ENCODE measurements at regions not wholly inside any gene's neighbourhood (a gene's known extent, or its start where the extent isn't known, plus 50 kb on each side); places are given as distances from the start of the nearest gene placed in this dataset.
"Not testable (repeated sequence)": the region's sequence is repeated elsewhere in the genome, so short reads cannot be mapped to it uniquely, and the experiment has no call there.

- DNase-seq (ENCODE audit: low read depth in 1 of 2, low spot score in 1 of 2), result no peak
Measured at GRCh38 chr10:83492004-83492403, 647.3 kb upstream of the GHITM start.

DNA sequence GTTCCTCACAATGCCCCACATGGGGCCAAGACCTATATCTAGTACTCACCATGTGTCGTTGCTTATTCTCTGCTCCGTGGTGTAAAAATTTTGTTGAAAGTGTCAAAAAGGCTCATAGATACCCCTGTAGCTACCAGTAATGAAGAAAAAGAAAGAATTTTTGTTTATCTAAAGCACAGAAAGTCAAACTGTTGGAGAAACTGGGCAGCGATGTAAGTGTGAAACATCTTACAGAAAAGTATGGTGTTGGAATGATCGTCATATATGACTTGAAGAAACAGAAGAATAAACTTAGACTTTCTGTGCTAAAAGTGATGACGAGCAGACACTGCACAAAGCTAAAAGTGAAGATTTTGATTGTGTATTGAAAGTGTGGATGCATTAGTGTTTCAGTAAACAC, 626.6 kb upstream of the GHITM start:
- no peak for DNase-seq (ENCODE audit: low read depth in 1 of 2, low spot score in 1 of 2)

- no peak for DNase-seq (ENCODE audit: low read depth in 1 of 2, low spot score in 1 of 2)
Measured at GRCh38 chr10:83515001-83515400, 624.3 kb upstream of the GHITM start.

- DNase-seq (ENCODE audit: low read depth in 1 of 2, low spot score in 1 of 2), result no peak
Measured at GRCh38 chr10:83516788-83517187, 622.5 kb upstream of the GHITM start.

GRCh38 chr10:83517456-83517855, 621.9 kb upstream of the GHITM start:
- DNase-seq (ENCODE audit: low read depth in 1 of 2, low spot score in 1 of 2), result no peak

- DNase-seq (ENCODE audit: low read depth in 1 of 2, low spot score in 1 of 2), result no peak
Measured at GRCh38 chr10:83518779-83519178, 620.5 kb upstream of the GHITM start.

- not testable (repeated sequence) for DNase-seq (ENCODE audit: low read depth in 1 of 2, low spot score in 1 of 2)
Measured at GRCh38 chr10:83520386-83520785, 618.9 kb upstream of the GHITM start.

- no peak for DNase-seq (ENCODE audit: low read depth in 1 of 2, low spot score in 1 of 2)
Measured at GRCh38 chr10:83522456-83522855, 616.9 kb upstream of the GHITM start.

GRCh38 chr10:83522881-83523386, 616.4 kb upstream of the GHITM start:
- DNase-seq (ENCODE audit: low read depth in 1 of 2, low spot score in 1 of 2), result no peak

- DNase-seq (ENCODE audit: low read depth in 1 of 2, low spot score in 1 of 2), result no peak
Measured at GRCh38 chr10:83527934-83528333, 611.4 kb upstream of the GHITM start.

- DNase-seq (ENCODE audit: low read depth in 1 of 2, low spot score in 1 of 2), result no peak
Measured at GRCh38 chr10:83533290-83533689, 606.0 kb upstream of the GHITM start.

DNA sequence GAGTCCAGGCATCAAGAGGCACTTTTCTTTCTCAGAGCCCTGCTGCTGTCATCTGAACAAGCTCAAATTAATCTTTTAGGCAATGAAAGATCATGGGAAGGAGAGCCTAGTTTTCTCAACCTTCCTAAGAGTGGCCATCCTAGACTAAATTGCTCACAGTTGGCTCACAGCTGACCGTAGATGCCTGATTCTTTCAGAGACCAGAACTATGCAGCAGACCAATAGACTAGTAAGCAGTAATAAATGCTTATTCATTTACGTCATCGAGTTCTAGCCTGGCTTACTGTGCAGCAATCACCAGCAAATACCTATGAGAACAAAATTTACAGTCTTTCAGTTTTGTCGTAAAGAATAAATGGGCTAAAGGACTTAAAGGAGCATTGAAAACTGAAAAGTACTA, 602.9 kb upstream of the GHITM start:
- no peak for DNase-seq (ENCODE audit: low read depth in 1 of 2, low spot score in 1 of 2)

GRCh38 chr10:83538047-83538446, 601.3 kb upstream of the GHITM start:
- DNase-seq (ENCODE audit: low read depth in 1 of 2, low spot score in 1 of 2), result no peak

DNA sequence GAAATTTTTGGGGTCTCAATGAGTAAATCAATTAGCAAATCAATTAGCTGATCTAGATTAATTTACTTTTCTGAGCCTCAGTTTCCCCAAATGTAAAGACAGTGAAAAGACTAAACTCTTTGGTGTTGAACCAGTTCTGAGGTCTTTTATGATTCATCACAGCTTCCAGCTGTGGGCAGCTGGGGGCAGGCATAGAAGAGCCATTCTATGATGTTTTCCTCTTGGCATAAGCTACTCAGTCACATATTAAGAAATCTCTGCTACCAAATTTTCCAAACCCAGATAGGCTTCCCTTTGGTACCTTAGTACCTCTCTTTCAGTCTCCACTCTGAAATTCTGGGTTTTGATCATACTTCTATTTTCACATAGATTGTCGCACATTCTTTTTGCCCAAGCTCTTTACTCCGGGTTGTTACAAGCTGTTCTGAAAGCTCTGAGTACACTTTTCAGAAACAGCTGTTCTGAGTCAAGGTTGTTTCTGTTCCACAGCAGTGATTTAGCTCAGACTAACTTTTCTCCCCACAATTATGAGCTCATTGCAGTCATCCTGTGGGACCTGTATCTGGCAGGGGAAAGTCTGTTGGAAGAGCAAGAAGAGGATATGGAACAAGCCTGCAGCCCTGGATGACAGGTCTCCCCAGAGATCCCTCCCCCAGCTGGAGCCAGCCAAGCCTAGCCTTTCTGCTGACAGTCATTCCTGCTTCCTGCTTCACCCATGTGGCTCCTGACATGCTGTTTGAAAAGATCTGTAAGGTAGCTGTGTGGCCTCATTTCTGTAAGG, 599.6 kb upstream of the GHITM start:
- no peak for DNase-seq (ENCODE audit: low read depth in 1 of 2, low spot score in 1 of 2)

DNA sequence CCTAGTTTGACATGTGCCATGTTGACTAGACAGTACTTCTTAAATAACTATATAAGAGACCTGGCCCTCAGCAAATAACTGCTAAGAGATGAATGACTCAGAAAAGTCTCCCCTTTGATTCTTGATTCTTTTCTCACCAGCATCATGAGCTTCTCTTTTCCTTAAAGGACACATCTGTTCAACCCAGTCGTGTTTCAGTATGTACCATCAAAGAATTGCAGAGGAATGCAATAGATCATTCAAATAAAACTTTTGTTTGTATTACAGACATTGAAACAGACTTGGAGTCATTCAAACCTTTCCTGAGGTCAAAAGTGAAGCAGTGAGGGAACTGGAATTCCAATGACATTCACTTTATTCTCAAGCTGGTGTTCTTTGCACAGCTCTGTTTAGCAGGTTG, 598.3 kb upstream of the GHITM start:
- DNase-seq (ENCODE audit: low read depth in 1 of 2, low spot score in 1 of 2), result no peak

GRCh38 chr10:83542774-83543411, 596.4 kb upstream of the GHITM start:
- no peak for DNase-seq (ENCODE audit: low read depth in 1 of 2, low spot score in 1 of 2)

DNA sequence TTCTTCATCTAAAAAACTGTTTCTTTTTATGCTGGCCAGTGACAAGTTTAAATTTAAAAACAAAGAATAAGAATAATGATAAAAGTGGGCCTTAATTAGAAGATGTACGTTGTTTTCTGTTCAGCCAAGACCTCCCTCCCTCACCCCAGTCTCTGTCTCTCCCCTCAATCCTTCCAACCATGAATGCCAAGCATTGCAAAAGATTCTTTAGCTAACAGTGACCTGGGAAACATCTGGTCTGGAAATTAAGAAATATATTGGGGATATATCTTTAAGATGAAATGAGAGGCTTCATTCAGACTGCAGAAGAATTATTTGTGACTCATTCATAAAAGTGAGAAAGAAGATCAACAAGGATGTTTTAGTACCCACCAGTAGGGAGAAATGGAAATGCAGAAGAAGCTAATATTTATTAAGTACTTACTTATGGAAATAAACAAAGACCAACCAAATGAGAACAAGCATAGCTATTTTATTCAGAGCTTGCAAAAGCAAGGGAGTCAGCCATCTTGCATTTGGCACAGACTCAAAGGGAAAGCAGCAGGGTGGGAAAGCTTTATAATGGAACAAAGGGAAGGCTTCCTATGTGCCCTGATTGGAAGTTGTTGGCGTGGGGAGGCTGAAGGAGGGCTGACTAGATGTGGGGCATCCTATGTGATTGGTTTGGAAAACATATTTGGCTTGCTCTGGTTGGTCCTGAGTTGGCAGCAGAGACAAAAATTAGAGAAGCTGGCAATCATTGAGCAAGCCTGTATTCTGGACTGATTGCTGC, 595.4 kb upstream of the GHITM start:
- no peak for DNase-seq (ENCODE audit: low read depth in 1 of 2, low spot score in 1 of 2)

GRCh38 chr10:83545901-83546391, 593.4 kb upstream of the GHITM start:
- no peak for DNase-seq (ENCODE audit: low read depth in 1 of 2, low spot score in 1 of 2)

- DNase-seq (ENCODE audit: low read depth in 1 of 2, low spot score in 1 of 2), result not testable (repeated sequence)
Measured at GRCh38 chr10:83551190-83551589, 588.1 kb upstream of the GHITM start.

GRCh38 chr10:83553366-83553765, 585.9 kb upstream of the GHITM start:
- no peak for DNase-seq (ENCODE audit: low read depth in 1 of 2, low spot score in 1 of 2)

DNA sequence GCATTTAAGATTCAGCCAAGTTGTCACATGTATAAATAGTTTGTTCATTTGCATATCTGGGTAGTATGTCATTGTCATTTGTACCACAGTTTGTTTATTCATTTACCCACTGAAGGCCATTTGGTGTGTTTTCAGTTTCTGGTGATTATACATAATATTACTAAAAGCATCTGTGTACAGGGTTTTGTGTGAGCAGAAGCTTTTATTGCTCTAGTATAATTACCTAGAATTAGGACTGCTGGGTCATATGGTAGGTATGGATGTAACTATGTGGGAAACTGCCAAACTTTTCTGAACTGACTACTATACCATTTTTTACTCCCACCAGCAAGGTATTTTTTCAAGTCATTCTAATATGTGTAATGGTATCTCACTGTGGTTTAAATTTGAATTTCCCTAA, 584.0 kb upstream of the GHITM start:
- no peak for DNase-seq (ENCODE audit: low read depth in 1 of 2, low spot score in 1 of 2)

GRCh38 chr10:83562381-83562780, 576.9 kb upstream of the GHITM start:
- no peak for DNase-seq (ENCODE audit: low read depth in 1 of 2, low spot score in 1 of 2)
